Activated CD4-positive, alpha-beta T cell treated with anti-CD3 and anti-CD28 coated beads, Interleukin-2, amount 50 U/mL, for 16 hours (primary cell): ENCODE measurements at regions not wholly inside any gene's neighbourhood (a gene's known extent, or its start where the extent isn't known, plus 50 kb on each side); places are given as distances from the start of the nearest gene placed in this dataset.

Source experiments
- DNase-seq: peaks from one replicate; pipeline ENCODE4 v3.0.0-alpha.2; 2020

GRCh38 chr6:62474793-62475192 lies 188.8 kb upstream of the KHDRBS2 start:
- no peak for DNase-seq

- no peak for DNase-seq
Observed at GRCh38 chr6:62466607-62467006, 180.6 kb upstream of the KHDRBS2 start.

- no peak for DNase-seq
Observed at GRCh38 chr6:62465206-62465605, 179.2 kb upstream of the KHDRBS2 start.

- no peak for DNase-seq
Observed at GRCh38 chr6:62452586-62452985, 166.6 kb upstream of the KHDRBS2 start.

- DNase-seq = no peak
Observed at GRCh38 chr6:62446647-62447316, 160.8 kb upstream of the KHDRBS2 start.

- no peak for DNase-seq
Observed at GRCh38 chr6:62445521-62445920, 159.5 kb upstream of the KHDRBS2 start.

- DNase-seq = no peak
Observed at GRCh38 chr6:62441182-62441581, 155.2 kb upstream of the KHDRBS2 start.

- no peak for DNase-seq
Observed at GRCh38 chr6:62429781-62430180, 143.8 kb upstream of the KHDRBS2 start.

- no peak for DNase-seq
Observed at GRCh38 chr6:62400521-62401259, 114.7 kb upstream of the KHDRBS2 start.

- DNase-seq = no peak
Observed at GRCh38 chr6:62393608-62394007, 107.6 kb upstream of the KHDRBS2 start.

GRCh38 chr6:62392291-62392690 lies 106.3 kb upstream of the KHDRBS2 start:
- DNase-seq = no peak

GRCh38 chr6:62391358-62391757 lies 105.3 kb upstream of the KHDRBS2 start:
- DNase-seq = no peak

GRCh38 chr6:62390401-62390800 lies 104.4 kb upstream of the KHDRBS2 start:
- DNase-seq = no peak

GRCh38 chr6:62371453-62372210 lies 85.6 kb upstream of the KHDRBS2 start:
- no peak for DNase-seq

- no peak for DNase-seq
Observed at GRCh38 chr6:62367601-62368000, 81.6 kb upstream of the KHDRBS2 start.

- no peak for DNase-seq
Observed at GRCh38 chr6:62362097-62362496, 76.1 kb upstream of the KHDRBS2 start.

GRCh38 chr6:62357835-62358234 lies 71.8 kb upstream of the KHDRBS2 start:
- DNase-seq = no peak

GRCh38 chr6:62354261-62354660 lies 68.2 kb upstream of the KHDRBS2 start:
- no peak for DNase-seq

GRCh38 chr6:62345962-62346689 lies 60.1 kb upstream of the KHDRBS2 start:
- DNase-seq = no peak

- no peak for DNase-seq
Observed at GRCh38 chr6:62345446-62345845, 59.4 kb upstream of the KHDRBS2 start.

- no peak for DNase-seq
Observed at GRCh38 chr6:62344850-62345249, 58.8 kb upstream of the KHDRBS2 start.

GRCh38 chr6:62338477-62338876 lies 52.5 kb upstream of the KHDRBS2 start:
- DNase-seq = no peak
